ENCODE measurements at regions not wholly inside any gene's neighbourhood (a gene's known extent, or its start where the extent isn't known, plus 50 kb on each side); places are given as distances from the start of the nearest gene placed in this dataset.

- Histone ChIP-seq H2BK15ac (ENCODE audit: low read depth, low read length) (no peak overlapping the region), H2BK5ac (ENCODE audit: low read depth, low read length, poor library complexity, severe bottlenecking) (no peak overlapping the region), H4K5ac (ENCODE audit: low read depth, low read length) (no peak overlapping the region), H3K14ac (replicated peaks; ENCODE audit: low read depth, low read length) (no peak overlapping the region), H3K18ac (ENCODE audit: low read depth, low read length) (no peak overlapping the region), H3K9me3 (ENCODE audit: control insufficient read depth, insufficient read depth, low read length) (peaks cover 29% of the 10 kb centered on the region), H2BK20ac (ENCODE audit: low read depth, low read length) (no peak overlapping the region), H2BK120ac (ENCODE audit: low read depth, low read length) (no peak overlapping the region), H3K4me2 (ENCODE audit: low read depth, low read length) (no peak overlapping the region), H3K9me1 (ENCODE audit: insufficient read depth, low read length) (no peaks in the 10 kb centered on the region), H2AK5ac (ENCODE audit: low read depth, low read length) (no peak overlapping the region), H3K4ac (ENCODE audit: low read depth, low read length) (no peak overlapping the region), H3K27ac (ENCODE audit: insufficient read depth, low read length) (no peak overlapping the region), H3K9ac (ENCODE audit: low read depth, low read length) (no peak overlapping the region), H3K4me3 (ENCODE audit: insufficient read depth, low read depth, low read length) (no peak overlapping the region), H3K27me3 (ENCODE audit: control insufficient read depth, insufficient read depth, low read length) (no peaks in the 10 kb centered on the region), H2AFZ (replicated peaks; ENCODE audit: low read length, poor library complexity) (no peak overlapping the region), H3K23ac (ENCODE audit: low read depth, low read length) (no peak overlapping the region), H2AK9ac (replicated peaks; ENCODE audit: low read depth, low read length, poor library complexity) (no peak overlapping the region), H3K56ac (ENCODE audit: extremely low read depth, insufficient read depth, low read length) (no peak overlapping the region), H3K79me1 (ENCODE audit: low read depth in 1 of 2, low read length in 2 of 2) (no peaks in the 10 kb centered on the region), H4K8ac (ENCODE audit: low read depth in 2 of 2, low read length in 2 of 2) (no peak overlapping the region), H4K20me1 (ENCODE audit: insufficient read depth, low read length) (no peaks in the 10 kb centered on the region), H4K91ac (ENCODE audit: insufficient read depth, low read depth, low read length) (no peak overlapping the region), H3K36me3 (ENCODE audit: control insufficient read depth, insufficient read depth, low read length) (no peaks in the 10 kb centered on the region), H3K4me1 (ENCODE audit: control insufficient read depth, insufficient read depth, low read length) (no peaks in the 10 kb centered on the region)
- POLR2A ChIA-PET (ENCODE audit: unreplicated experiment) = no interaction called here
- no CpG with 5 or more reads among the region's 1 CpG for WGBS, 2 experiments (ENCODE audit: extremely low coverage in 2 of 2, insufficient read length in 1 of 2)
- no TSS peak for BruUV-seq (replicated peaks)
- no peak for TF ChIP-seq USF2 (IDR thresholded peaks at IDR 0.05; ENCODE audit: low read depth, low read length)
- no peak for TF ChIP-seq CHD1 (IDR thresholded peaks at IDR 0.05; ENCODE audit: low read depth, low read length)
- no peak for TF ChIP-seq POLR2A (IDR thresholded peaks at IDR 0.05; ENCODE audit: low read depth, low read length)
- TF ChIP-seq RAD21 (IDR thresholded peaks at IDR 0.05; ENCODE audit: low read length) = no peak
- TF ChIP-seq CTCF (conservative IDR thresholded peaks at IDR 0.05; ENCODE audit: low read depth, low read length) = no peak
- TF ChIP-seq RFX5 (IDR thresholded peaks at IDR 0.05; ENCODE audit: low read depth, low read length) = no peak
- TF ChIP-seq ELK1 (IDR thresholded peaks at IDR 0.05; ENCODE audit: borderline replicate concordance, low read depth, low read length) = no peak
- no peak for TF ChIP-seq NFE2L2 (IDR thresholded peaks at IDR 0.05; ENCODE audit: low read depth, low read length)
- TF ChIP-seq CEBPB (IDR thresholded peaks at IDR 0.05; ENCODE audit: low read depth, low read length) = no peak
- TF ChIP-seq MAZ (IDR thresholded peaks at IDR 0.05; ENCODE audit: borderline replicate concordance, low read depth, low read length) = no peak
- no peak for TF ChIP-seq RCOR1 (IDR thresholded peaks at IDR 0.05; ENCODE audit: insufficient replicate concordance, low read length)
- TF ChIP-seq MXI1 (IDR thresholded peaks at IDR 0.05; ENCODE audit: borderline replicate concordance, low read depth, low read length) = no peak
- DNase-seq = no peak
- in situ Hi-C loops (cut with MboI; ENCODE audit: low sequenced_read_pairs) = no loop called here
- dilution Hi-C loops (cut with HindIII; ENCODE audit: low sequenced_read_pairs, unreplicated experiment) = no loop called here
- intact Hi-C loops (cut with micrococcal nuclease) = no loop called here
- CTCF ChIA-PET = no interaction called here
- no peak for ATAC-seq (ENCODE audit: low read depth)
These were observed 507.5 kb downstream of the TMEM232 start for GRCh38 chr5:110218981-110219380.

All from IMR-90 (cell line).